ENCODE measurements at regions not wholly inside any gene's neighbourhood (a gene's known extent, or its start where the extent isn't known, plus 50 kb on each side); places are given as distances from the start of the nearest gene placed in this dataset.

DNA sequence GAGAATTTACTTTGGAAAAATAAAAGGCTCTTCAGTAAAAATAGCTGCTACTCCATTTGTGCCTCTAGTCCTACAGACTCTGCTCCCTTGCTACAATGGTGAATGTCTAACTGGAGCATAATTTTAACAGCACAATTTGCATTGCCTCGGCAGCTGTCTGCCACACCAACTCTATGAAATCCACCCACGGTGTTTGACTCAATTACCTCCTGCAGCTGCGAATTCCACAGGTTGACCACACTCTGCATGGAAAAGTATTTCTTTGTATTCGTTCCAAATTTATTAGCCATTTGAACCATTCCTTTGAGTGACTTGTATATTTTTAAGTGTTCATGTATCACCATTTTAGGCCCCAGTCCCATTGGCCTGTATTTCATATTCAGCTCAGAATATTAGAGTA lies 182.1 kb upstream of the CCDC68 start:
- ChIA-PET POLR2A (no interaction called here), CTCF (no interaction called here)
- no peak for TF ChIP-seq ARNT (IDR thresholded peaks at IDR 0.05)
- no peak for TF ChIP-seq NFRKB (IDR thresholded peaks at IDR 0.05)
- TF ChIP-seq FOXA1 (IDR thresholded peaks at IDR 0.05) = no peak
- TF ChIP-seq FOXK2 (IDR thresholded peaks at IDR 0.05) = no peak
- no peak for TF ChIP-seq BHLHE40 (IDR thresholded peaks at IDR 0.05; ENCODE audit: borderline replicate concordance)
- no peak for TF ChIP-seq SP1 (IDR thresholded peaks at IDR 0.05)
- no peak for TF ChIP-seq FOXM1 (IDR thresholded peaks at IDR 0.05; ENCODE audit: borderline replicate concordance)
- TF ChIP-seq L3MBTL2 (conservative IDR thresholded peaks at IDR 0.05) = no peak
- TF ChIP-seq HDGF (IDR thresholded peaks at IDR 0.05; ENCODE audit: borderline replicate concordance) = no peak
- TF ChIP-seq LEF1 (IDR thresholded peaks at IDR 0.05; ENCODE audit: borderline replicate concordance) = no peak
- TF ChIP-seq TARDBP (IDR thresholded peaks at IDR 0.05) = no peak
- TF ChIP-seq CTBP1 (IDR thresholded peaks at IDR 0.05; ENCODE audit: borderline replicate concordance) = no peak
- TF ChIP-seq, protein P1, sequence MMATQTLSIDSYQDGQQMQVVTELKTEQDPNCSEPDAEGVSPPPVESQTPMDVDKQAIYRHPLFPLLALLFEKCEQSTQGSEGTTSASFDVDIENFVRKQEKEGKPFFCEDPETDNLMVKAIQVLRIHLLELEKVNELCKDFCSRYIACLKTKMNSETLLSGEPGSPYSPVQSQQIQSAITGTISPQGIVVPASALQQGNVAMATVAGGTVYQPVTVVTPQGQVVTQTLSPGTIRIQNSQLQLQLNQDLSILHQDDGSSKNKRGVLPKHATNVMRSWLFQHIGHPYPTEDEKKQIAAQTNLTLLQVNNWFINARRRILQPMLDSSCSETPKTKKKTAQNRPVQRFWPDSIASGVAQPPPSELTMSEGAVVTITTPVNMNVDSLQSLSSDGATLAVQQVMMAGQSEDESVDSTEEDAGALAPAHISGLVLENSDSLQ (IDR thresholded peaks at IDR 0.05) = no peak
- TF ChIP-seq ELF4 (IDR thresholded peaks at IDR 0.05) = no peak
- no peak for TF ChIP-seq SUZ12 (IDR thresholded peaks at IDR 0.05)
- no peak for DNase-seq (ENCODE audit: extremely low spot score)

GRCh38 chr18:55139836-55140235 lies 180.6 kb upstream of the CCDC68 start:
- POLR2A ChIA-PET = no interaction called here
- TF ChIP-seq FOXM1 (IDR thresholded peaks at IDR 0.05; ENCODE audit: borderline replicate concordance) (no peak), L3MBTL2 (conservative IDR thresholded peaks at IDR 0.05) (no peak), SP1 (IDR thresholded peaks at IDR 0.05) (no peak), HDGF (IDR thresholded peaks at IDR 0.05; ENCODE audit: borderline replicate concordance) (no peak), SUZ12 (IDR thresholded peaks at IDR 0.05) (no peak), ZNF384 (IDR thresholded peaks at IDR 0.05) (no peak), NFRKB (IDR thresholded peaks at IDR 0.05) (no peak), TARDBP (IDR thresholded peaks at IDR 0.05) (no peak), BHLHE40 (IDR thresholded peaks at IDR 0.05; ENCODE audit: borderline replicate concordance) (no peak), ARNT (IDR thresholded peaks at IDR 0.05) (no peak), FOXK2 (IDR thresholded peaks at IDR 0.05) (no peak), CTBP1 (IDR thresholded peaks at IDR 0.05; ENCODE audit: borderline replicate concordance) (no peak), FOXA1 (IDR thresholded peaks at IDR 0.05) (no peak), LEF1 (IDR thresholded peaks at IDR 0.05; ENCODE audit: borderline replicate concordance) (no peak)
- CTCF ChIA-PET = no interaction called here
- no peak for DNase-seq (ENCODE audit: extremely low spot score)

DNA sequence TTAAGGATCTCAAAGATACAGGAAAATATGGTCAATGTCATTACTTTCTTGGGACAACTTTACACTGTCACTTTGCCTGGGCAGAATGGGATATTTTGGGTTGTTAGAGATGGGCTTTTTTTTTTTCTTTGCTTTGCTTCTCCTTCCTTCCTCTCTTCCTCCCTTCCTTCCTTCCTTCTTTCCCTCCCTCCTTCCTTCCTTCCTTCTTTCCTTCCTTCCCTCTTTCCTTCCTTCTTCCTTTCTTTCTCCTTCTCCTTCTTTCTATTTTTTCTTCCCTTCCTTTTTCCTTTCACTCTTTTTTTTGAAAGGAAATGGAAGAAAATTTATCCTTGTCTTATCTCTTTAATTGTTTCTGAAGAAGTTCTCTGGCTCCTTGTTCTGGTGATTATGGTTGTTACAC lies 180.0 kb upstream of the CCDC68 start:
- ChIA-PET POLR2A (no interaction called here), CTCF (no interaction called here)
- no peak for TF ChIP-seq LEF1 (IDR thresholded peaks at IDR 0.05; ENCODE audit: borderline replicate concordance)
- no peak for TF ChIP-seq NFRKB (IDR thresholded peaks at IDR 0.05)
- TF ChIP-seq, protein P1 (IDR thresholded peaks at IDR 0.05) = no peak
- TF ChIP-seq ARNT (IDR thresholded peaks at IDR 0.05) = no peak
- no peak for TF ChIP-seq SP1 (IDR thresholded peaks at IDR 0.05)
- no peak for TF ChIP-seq L3MBTL2 (conservative IDR thresholded peaks at IDR 0.05)
- TF ChIP-seq SUZ12 (IDR thresholded peaks at IDR 0.05) = no peak
- no peak for TF ChIP-seq ELF4 (IDR thresholded peaks at IDR 0.05)
- no peak for TF ChIP-seq FOXA1 (IDR thresholded peaks at IDR 0.05)
- no peak for DNase-seq (ENCODE audit: extremely low spot score)

DNA sequence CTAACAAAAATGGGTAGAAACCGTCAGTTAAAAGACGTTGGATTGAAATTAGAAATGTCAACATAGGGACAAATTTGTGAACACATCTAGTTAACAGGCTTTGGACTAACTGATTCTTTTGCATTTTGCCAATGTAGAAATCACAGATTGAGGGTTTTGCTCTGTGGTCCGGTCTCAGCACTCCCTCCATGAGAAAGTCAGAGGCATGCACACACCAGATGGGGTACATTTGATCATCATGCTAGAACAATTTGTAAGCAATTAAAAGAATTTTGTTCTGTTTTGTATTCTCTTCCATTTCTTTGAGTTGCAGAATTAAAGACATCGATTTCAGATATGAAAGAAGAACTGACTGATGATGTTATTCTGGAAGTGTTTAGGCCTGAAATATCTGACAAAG lies 179.1 kb upstream of the CCDC68 start:
- ChIA-PET CTCF (no interaction called here), POLR2A (no interaction called here)
- no peak for TF ChIP-seq FOXM1 (IDR thresholded peaks at IDR 0.05; ENCODE audit: borderline replicate concordance)
- TF ChIP-seq TARDBP (IDR thresholded peaks at IDR 0.05) = no peak
- TF ChIP-seq FOXK2 (IDR thresholded peaks at IDR 0.05) = no peak
- no peak for TF ChIP-seq ZNF384 (IDR thresholded peaks at IDR 0.05)
- no peak for TF ChIP-seq SP1 (IDR thresholded peaks at IDR 0.05)
- no peak for TF ChIP-seq ARNT (IDR thresholded peaks at IDR 0.05)
- no peak for TF ChIP-seq L3MBTL2 (conservative IDR thresholded peaks at IDR 0.05)
- TF ChIP-seq NFRKB (IDR thresholded peaks at IDR 0.05) = no peak
- TF ChIP-seq HDGF (IDR thresholded peaks at IDR 0.05; ENCODE audit: borderline replicate concordance) = no peak
- no peak for TF ChIP-seq CTBP1 (IDR thresholded peaks at IDR 0.05; ENCODE audit: borderline replicate concordance)
- TF ChIP-seq BHLHE40 (IDR thresholded peaks at IDR 0.05; ENCODE audit: borderline replicate concordance) = no peak
- no peak for TF ChIP-seq ELF4 (IDR thresholded peaks at IDR 0.05)
- TF ChIP-seq LEF1 (IDR thresholded peaks at IDR 0.05; ENCODE audit: borderline replicate concordance) = no peak
- TF ChIP-seq SUZ12 (IDR thresholded peaks at IDR 0.05) = no peak
- DNase-seq (ENCODE audit: extremely low spot score) = no peak

DNA sequence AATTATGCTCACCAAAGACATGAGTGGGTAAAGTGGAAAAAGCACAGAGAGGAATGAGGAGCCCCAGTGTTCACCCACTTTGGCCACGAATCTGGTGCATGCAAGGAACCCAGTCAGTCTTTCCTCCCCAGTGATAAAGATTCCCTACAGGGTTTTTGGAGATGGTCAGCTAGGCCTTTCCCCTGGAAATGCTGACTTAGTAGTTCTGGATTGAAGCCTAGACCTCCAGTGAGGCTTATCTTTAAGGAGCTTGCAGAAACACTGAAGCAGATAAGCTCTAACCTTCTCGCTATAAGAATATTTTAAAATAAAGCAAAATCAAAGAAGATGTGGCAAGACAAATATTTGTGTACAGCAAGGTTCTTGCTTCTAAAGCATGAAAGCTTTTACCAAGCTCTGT lies 178.3 kb upstream of the CCDC68 start:
- TF ChIP-seq SP1 (IDR thresholded peaks at IDR 0.05) (no peak), TARDBP (IDR thresholded peaks at IDR 0.05) (no peak), ZNF384 (IDR thresholded peaks at IDR 0.05) (no peak), ARNT (IDR thresholded peaks at IDR 0.05) (no peak), BHLHE40 (IDR thresholded peaks at IDR 0.05; ENCODE audit: borderline replicate concordance) (no peak), FOXA1 (IDR thresholded peaks at IDR 0.05) (no peak), FOXK2 (IDR thresholded peaks at IDR 0.05) (no peak), SUZ12 (IDR thresholded peaks at IDR 0.05) (no peak), HDGF (IDR thresholded peaks at IDR 0.05; ENCODE audit: borderline replicate concordance) (no peak), LEF1 (IDR thresholded peaks at IDR 0.05; ENCODE audit: borderline replicate concordance) (no peak)
- TF ChIP-seq, protein P1 (IDR thresholded peaks at IDR 0.05) = no peak
- POLR2A ChIA-PET = no interaction called here
- DNase-seq (ENCODE audit: extremely low spot score) = no peak
- CTCF ChIA-PET = no interaction called here

- no peak for DNase-seq (ENCODE audit: extremely low spot score)
- POLR2A ChIA-PET = no interaction called here
- TF ChIP-seq CTBP1 (IDR thresholded peaks at IDR 0.05; ENCODE audit: borderline replicate concordance) (no peak), L3MBTL2 (conservative IDR thresholded peaks at IDR 0.05) (no peak), FOXA1 (IDR thresholded peaks at IDR 0.05) (no peak), LEF1 (IDR thresholded peaks at IDR 0.05; ENCODE audit: borderline replicate concordance) (no peak), NFRKB (IDR thresholded peaks at IDR 0.05) (no peak)
- CTCF ChIA-PET = no interaction called here
These were observed 177.6 kb upstream of the CCDC68 start for GRCh38 chr18:55136864-55137263.
